Activated CD4-positive, alpha-beta T cell treated with anti-CD3 and anti-CD28 coated beads, Interleukin-2, amount 10 ng/mL, durations not matched to agents 7 days and 5 days (primary cell): ENCODE measurements at regions not wholly inside any gene's neighbourhood (a gene's known extent, or its start where the extent isn't known, plus 50 kb on each side); places are given as distances from the start of the nearest gene placed in this dataset.

Experiments
- CTCF ChIA-PET: fragments of 350-600 bp; sonication (Branson Sonifier 250); formaldehyde crosslinking; loops from one replicate; lab custom pipeline; 2021; ENCODE audit warnings: antibody characterized with exemption; lab: Charles Lee
- POLR2A ChIA-PET: fragments of 350-600 bp; sonication (Branson Sonifier 250); formaldehyde crosslinking; loops from one replicate; lab custom pipeline; 2021; ENCODE audit warnings: antibody characterized with exemption; lab: Charles Lee
- DNase-seq: peaks from one replicate; pipeline ENCODE4 v3.0.0-alpha.2; 2020
- H3K27ac Mint-ChIP-seq: one replicate; pipeline ENCODE4 v1.8.0; 2021; ENCODE audit warnings: mild to moderate bottlenecking, moderate library complexity, mixed read lengths
- H3K27me3 Mint-ChIP-seq: one replicate; pipeline ENCODE4 v1.8.0; 2021; ENCODE audit warnings: mixed read lengths
- H3K36me3 Mint-ChIP-seq: one replicate; pipeline ENCODE4 v1.8.0; 2021; ENCODE audit warnings: low read depth, mixed read lengths
- H3K4me1 Mint-ChIP-seq: one replicate; pipeline ENCODE4 v1.8.0; 2021; ENCODE audit warnings: mixed read lengths
- H3K4me3 Mint-ChIP-seq: one replicate; pipeline ENCODE4 v1.8.0; 2021; ENCODE audit warnings: mild to moderate bottlenecking, moderate library complexity, mixed read lengths
- H3K9me3 Mint-ChIP-seq: one replicate; pipeline ENCODE4 v1.8.0; 2021; ENCODE audit warnings: mixed read lengths

DNA sequence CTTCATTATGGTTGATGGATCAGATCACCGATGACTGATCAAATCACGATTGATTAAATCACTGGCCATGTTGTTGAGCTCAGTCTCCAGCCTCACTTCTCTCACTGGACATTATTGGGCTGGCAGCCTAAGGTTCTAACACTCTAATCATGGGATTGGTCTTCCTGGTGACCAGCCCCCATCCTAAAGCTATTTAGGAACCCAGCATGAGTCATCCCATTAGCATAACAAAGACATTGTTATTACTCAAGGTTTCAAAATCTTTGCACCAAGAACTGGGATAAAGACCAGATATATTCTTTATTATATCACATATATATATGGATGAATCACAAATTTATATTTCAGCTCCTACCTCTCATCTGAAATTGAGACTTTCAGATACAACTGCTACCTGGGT is 272.1 kb upstream of the IL12B start:
- peaks cover 8% of the 10 kb centered on the region for H3K4me1 Mint-ChIP-seq
- no peak overlapping the region for H3K27ac Mint-ChIP-seq
- H3K9me3 Mint-ChIP-seq: peaks cover 8% of the 10 kb centered on the region
- no peak for DNase-seq
- no peaks in the 10 kb centered on the region for H3K36me3 Mint-ChIP-seq
- POLR2A ChIA-PET: no interaction called here
- H3K27me3 Mint-ChIP-seq: peaks cover 4% of the 10 kb centered on the region
- CTCF ChIA-PET: no interaction called here
- no peak overlapping the region for H3K4me3 Mint-ChIP-seq

DNA sequence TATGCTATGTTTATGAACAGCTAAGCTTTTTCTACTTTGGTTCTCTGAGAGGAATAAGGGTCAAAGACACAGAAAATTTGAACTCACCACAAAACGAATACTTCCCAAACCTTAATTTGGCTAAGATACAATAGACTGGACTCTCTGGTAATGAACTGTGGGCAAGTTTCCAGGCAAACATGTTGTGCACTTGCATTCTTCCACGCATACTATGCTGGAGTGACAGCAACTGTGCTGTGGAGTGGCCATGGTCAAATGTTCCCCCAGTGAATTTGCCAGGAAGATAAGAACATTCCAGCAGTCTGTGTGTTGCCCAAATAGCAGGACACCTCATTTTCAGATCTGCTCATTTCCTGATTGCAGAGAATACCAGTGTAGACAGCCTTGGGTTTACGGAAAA is 275.3 kb upstream of the IL12B start:
- Mint-ChIP-seq H3K9me3 (peaks cover 4% of the 10 kb centered on the region), H3K4me3 (no peak overlapping the region), H3K27me3 (peaks cover 5% of the 10 kb centered on the region), H3K36me3 (no peaks in the 10 kb centered on the region), H3K4me1 (peaks cover 8% of the 10 kb centered on the region), H3K27ac (no peak overlapping the region)
- POLR2A ChIA-PET: no interaction called here
- no peak for DNase-seq
- CTCF ChIA-PET: no interaction called here

DNA sequence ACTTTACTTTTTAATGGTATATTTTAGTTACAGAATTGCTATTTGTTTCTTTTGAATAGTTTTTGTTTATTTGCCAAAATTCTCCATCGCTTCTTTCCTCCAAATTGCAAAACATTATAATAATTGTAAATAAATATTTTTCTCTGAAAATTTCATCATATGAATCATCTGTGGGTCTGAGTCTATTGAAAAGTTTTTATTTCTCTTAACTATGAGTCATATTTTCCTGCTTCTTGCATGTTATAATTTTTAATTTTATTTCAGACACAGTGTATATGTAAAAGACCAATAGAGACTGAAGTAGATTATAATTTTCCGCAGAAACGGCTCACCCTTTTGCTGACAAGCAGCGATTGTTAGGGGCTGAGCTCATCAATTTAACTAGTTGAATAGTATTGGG is 279.1 kb upstream of the IL12B start:
- Mint-ChIP-seq H3K9me3 (no peaks in the 10 kb centered on the region), H3K4me3 (no peak overlapping the region), H3K27ac (no peak overlapping the region), H3K36me3 (no peaks in the 10 kb centered on the region), H3K4me1 (no peaks in the 10 kb centered on the region), H3K27me3 (peaks cover 9% of the 10 kb centered on the region)
- ChIA-PET CTCF (no interaction called here), POLR2A (no interaction called here)
- DNase-seq: no peak

DNA sequence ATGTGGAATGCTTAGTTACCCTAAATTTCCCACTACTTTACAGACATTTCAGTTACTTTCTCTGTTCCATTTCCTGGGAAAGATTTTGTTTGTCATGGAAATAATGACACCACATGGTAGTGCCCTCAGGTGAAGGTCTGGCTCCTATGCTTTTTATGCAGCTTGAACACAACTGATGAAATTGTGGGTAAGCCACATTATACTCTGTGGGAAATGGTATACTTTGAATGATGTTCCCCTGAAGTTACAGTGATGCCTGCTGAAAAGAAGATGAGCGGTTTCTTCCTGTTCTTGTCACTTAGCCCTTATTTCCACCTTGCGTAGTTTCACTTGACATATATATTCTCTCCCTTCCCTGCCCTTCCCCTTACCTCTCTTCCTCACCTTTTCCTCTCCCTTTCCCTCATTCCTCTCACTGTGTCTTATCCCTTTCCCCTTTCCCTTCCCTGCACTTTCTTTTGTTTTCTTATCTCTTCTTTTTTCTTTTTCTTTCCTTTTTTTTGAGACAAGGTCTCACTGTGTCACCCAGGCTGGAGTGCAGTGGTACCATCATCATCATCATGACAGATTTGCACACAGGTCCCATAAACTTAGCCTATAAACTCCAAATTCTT is 280.8 kb upstream of the IL12B start:
- H3K4me3 Mint-ChIP-seq: no peak overlapping the region
- peaks cover 9% of the 10 kb centered on the region for H3K27me3 Mint-ChIP-seq
- CTCF ChIA-PET: no interaction called here
- DNase-seq: no peak
- POLR2A ChIA-PET: no interaction called here
- no peaks in the 10 kb centered on the region for H3K36me3 Mint-ChIP-seq
- no peaks in the 10 kb centered on the region for H3K4me1 Mint-ChIP-seq
- H3K9me3 Mint-ChIP-seq: no peaks in the 10 kb centered on the region
- no peak overlapping the region for H3K27ac Mint-ChIP-seq

DNA sequence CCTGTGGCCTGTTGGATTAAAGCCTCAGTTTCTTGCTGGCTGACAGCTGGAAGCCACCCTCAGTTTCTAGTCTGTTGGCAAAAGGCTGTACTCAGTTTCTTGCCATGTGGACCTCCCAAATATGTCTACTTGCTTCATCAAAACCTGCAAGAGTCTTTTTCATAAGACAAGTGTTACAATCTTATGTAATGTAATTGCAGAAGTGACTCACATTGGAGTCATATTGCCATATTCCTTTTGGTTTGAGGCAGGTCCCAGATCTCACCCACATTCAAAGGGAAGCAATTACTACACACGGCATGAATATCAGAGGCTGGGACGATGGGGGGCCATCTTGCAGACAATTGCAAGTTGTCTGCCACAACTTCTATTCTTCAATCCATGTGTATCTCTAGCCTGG is 286.7 kb upstream of the IL12B start:
- peaks cover 3% of the 10 kb centered on the region for H3K9me3 Mint-ChIP-seq
- no peaks in the 10 kb centered on the region for H3K36me3 Mint-ChIP-seq
- no peaks in the 10 kb centered on the region for H3K4me1 Mint-ChIP-seq
- DNase-seq: no peak
- CTCF ChIA-PET: no interaction called here
- no peaks in the 10 kb centered on the region for H3K27me3 Mint-ChIP-seq
- POLR2A ChIA-PET: no interaction called here
- H3K4me3 Mint-ChIP-seq: no peak overlapping the region
- H3K27ac Mint-ChIP-seq: no peak overlapping the region

DNA sequence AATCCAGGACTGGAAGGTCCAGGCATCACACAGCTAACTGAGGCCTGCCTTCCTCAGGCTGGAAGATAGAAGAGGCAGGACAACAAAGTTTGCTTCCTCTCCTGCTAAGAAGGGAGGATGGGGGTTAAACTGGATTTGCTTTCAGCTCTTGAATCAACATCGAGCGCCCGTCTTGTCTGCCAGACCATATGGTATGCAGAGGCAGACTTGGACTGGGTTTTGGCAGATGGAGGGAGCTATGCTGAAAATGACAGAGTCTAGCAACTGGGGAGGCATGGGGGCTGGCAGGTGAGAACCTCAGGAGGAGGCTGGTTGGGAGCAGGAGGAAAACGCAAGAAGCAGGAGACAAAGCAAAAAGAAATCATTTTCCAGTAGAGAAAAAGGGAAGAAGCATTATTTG is 289.5 kb upstream of the IL12B start:
- Mint-ChIP-seq H3K4me1 (no peaks in the 10 kb centered on the region), H3K36me3 (no peaks in the 10 kb centered on the region), H3K4me3 (no peak overlapping the region), H3K27me3 (peaks cover 5% of the 10 kb centered on the region), H3K27ac (no peak overlapping the region), H3K9me3 (peaks cover 12% of the 10 kb centered on the region)
- ChIA-PET CTCF (no interaction called here), POLR2A (no interaction called here)
- no peak for DNase-seq

DNA sequence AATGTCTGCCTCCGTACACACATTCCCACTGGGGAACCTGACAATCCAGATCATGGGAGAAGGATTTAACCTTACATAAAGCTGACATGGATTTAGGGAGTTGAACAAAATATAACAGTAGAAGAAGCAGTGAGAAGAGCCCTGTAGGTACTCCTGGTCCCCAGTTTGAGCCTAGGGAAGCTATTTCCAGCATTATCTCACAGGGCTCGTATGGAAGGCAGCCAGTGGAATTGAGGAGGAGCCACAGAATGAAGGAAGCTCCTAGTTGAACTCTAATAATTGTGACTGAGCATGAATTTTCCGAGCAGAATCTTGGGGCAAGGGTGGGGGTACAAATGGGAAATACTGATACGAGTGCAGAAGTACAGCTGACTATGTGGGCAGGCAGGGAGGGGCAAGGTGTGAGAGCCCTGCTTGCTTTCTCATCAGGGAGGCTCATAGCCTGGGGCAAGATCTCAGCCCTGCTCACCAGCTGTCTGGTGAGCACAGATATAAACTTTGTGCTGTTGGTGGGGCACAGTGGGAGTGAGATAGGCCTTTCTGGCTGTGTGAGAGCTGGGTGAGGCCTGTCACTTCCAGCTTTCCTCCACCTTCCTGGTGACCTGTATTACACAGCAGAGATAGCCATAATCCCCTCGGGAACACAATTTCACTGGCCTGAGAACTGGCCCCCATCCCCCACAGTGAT is 290.7 kb upstream of the IL12B start:
- Mint-ChIP-seq H3K36me3 (no peaks in the 10 kb centered on the region), H3K9me3 (peaks cover 12% of the 10 kb centered on the region), H3K4me3 (no peak overlapping the region), H3K27ac (no peak overlapping the region), H3K27me3 (peaks cover 5% of the 10 kb centered on the region), H3K4me1 (no peaks in the 10 kb centered on the region)
- POLR2A ChIA-PET: no interaction called here
- CTCF ChIA-PET: no interaction called here
- no peak for DNase-seq

DNA sequence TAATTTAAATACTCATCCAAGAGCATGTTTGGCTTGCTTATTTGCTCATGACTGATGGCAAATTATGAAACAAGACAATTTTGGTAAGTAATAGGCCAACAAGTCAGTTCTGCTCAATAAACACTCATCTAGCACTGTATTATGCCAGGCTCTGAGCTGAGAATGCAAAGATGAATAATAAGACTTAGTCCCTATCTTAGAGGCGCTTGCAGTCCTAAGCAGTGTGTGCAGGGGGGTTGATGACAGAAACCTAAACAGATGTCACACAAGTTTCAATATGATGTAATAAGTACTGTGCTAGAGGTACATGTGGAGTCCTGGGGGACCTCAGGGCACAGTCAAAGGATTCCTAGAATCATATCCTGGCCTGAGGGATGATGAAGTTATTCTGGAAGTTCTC is 287.6 kb upstream of the ADRA1B start:
- H3K9me3 Mint-ChIP-seq: no peaks in the 10 kb centered on the region
- DNase-seq: no peak
- no peak overlapping the region for H3K27ac Mint-ChIP-seq
- no peak overlapping the region for H3K4me3 Mint-ChIP-seq
- CTCF ChIA-PET: no interaction called here
- POLR2A ChIA-PET: no interaction called here
- H3K4me1 Mint-ChIP-seq: no peaks in the 10 kb centered on the region
- H3K27me3 Mint-ChIP-seq: peaks cover 4% of the 10 kb centered on the region
- no peaks in the 10 kb centered on the region for H3K36me3 Mint-ChIP-seq

DNA sequence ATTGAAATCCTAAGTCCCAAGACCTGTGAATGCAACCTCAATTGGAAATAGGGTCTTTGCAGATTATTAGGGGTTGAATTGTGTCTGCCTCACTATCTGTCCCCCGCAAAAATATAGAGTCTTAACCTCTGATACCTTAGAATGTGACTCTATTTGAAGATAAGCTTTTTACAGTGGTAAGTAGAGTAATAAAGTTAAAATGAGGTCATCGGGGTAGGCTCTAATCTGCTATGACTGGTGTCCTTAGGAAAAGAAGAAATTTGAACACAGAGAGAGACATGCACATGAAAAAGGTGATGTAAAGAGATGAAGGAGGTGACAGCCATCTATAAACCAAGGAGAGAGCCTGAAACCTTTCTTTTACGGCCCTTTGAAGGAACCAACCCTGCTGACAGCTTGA is 287.1 kb upstream of the ADRA1B start:
- CTCF ChIA-PET: no interaction called here
- POLR2A ChIA-PET: no interaction called here
- peaks cover 4% of the 10 kb centered on the region for H3K27me3 Mint-ChIP-seq

DNA sequence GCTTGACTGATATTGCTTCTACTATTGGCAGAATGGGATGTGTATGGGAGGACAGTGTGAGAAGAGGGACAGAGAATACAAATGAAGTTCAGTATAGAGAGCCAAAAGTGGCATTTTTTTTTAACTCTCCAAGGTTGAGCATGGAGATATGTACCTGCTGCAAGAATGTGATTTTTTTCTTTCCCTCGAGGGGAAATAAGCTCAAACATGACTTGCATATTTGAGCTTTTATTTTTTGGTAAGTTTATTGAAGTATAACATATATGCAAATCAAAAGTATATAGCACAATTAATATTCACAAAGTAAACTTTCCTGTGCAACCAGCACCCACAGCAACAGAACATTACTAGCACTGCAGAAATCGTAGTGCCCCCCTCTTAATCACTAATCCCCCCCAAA is 285.7 kb upstream of the ADRA1B start:
- POLR2A ChIA-PET: no interaction called here
- CTCF ChIA-PET: no interaction called here
- Mint-ChIP-seq H3K4me3 (no peak overlapping the region), H3K4me1 (no peaks in the 10 kb centered on the region), H3K9me3 (no peaks in the 10 kb centered on the region), H3K27me3 (peaks cover 9% of the 10 kb centered on the region), H3K36me3 (no peaks in the 10 kb centered on the region), H3K27ac (no peak overlapping the region)
- no peak for DNase-seq

More for the DNA sequence above, 287.1 kb upstream of the ADRA1B start:
- Mint-ChIP-seq H3K27ac (no peak overlapping the region), H3K4me1 (no peaks in the 10 kb centered on the region), H3K36me3 (no peaks in the 10 kb centered on the region), H3K9me3 (no peaks in the 10 kb centered on the region), H3K4me3 (no peak overlapping the region)
- DNase-seq: no peak

DNA sequence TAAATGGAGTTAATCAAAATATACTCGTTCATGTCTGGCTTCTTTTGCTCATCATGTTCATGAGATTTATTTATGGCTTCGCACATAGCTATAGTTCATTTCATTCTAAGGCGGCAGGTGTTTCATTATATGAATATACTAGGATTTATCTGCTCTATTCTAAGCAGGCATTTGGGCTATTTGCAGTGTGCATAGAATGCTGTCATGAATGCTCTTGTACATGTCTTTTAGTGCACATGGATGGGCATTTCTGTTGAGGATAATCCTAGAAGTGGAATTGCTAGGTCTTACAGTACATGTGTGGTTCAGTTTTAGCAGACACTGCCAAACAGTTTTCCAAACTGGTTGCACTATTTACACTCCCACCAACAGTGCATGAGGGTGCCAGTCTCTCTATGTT is 285.3 kb upstream of the ADRA1B start:
- H3K4me3 Mint-ChIP-seq: no peak overlapping the region
- H3K4me1 Mint-ChIP-seq: no peaks in the 10 kb centered on the region
- no peaks in the 10 kb centered on the region for H3K9me3 Mint-ChIP-seq
- no peak for DNase-seq
- no peak overlapping the region for H3K27ac Mint-ChIP-seq
- CTCF ChIA-PET: no interaction called here
- no peaks in the 10 kb centered on the region for H3K36me3 Mint-ChIP-seq
- POLR2A ChIA-PET: no interaction called here
- peaks cover 9% of the 10 kb centered on the region for H3K27me3 Mint-ChIP-seq

DNA sequence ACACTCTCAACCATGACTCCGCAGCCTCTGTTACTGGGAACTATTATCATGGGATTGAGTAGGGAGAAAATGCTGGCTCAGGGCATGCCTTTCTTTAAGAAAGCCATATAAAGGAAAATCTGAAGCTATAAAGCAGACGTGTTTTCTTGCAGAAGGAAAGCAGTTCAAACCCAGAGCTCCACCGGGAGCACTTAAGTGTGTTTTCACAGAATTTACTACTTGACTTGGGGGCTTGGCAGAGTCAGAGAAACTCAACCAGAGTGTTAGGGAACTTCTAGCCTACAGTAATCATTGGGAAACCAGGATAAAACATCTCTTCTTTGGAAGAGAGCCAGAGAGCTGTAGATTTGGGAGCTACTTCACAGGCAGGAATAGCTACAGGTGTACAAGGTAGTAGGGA is 283.4 kb upstream of the ADRA1B start:
- no peaks in the 10 kb centered on the region for H3K4me1 Mint-ChIP-seq
- peaks cover 17% of the 10 kb centered on the region for H3K27me3 Mint-ChIP-seq
- H3K27ac Mint-ChIP-seq: no peak overlapping the region
- POLR2A ChIA-PET: interaction anchor here (0.7 kb wide), 1 partner anchor 191 kb away, joined by 3 read pairs; no protein-coding TSS in a partner anchor
- no peak overlapping the region for H3K4me3 Mint-ChIP-seq
- DNase-seq: no peak
- no peaks in the 10 kb centered on the region for H3K36me3 Mint-ChIP-seq
- CTCF ChIA-PET: no interaction called here
- H3K9me3 Mint-ChIP-seq: no peaks in the 10 kb centered on the region

DNA sequence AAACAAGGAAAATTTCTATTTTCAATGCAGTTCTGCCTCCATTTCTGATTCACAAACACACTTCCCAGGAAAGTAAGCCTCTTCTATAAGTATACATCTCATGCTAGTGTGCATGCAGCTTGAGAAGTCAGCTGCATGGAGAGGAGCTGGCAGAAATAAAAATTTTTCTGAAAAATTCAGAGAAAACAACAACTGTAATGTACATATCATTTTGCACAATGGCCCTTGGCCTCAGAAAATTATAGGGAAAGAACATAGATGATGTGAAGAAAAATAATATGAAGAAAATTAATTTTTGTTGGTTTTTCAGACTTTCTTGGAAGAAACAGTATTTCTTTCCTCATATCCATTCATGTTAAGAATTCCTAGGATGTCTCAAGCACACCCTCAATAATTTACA is 277.8 kb upstream of the ADRA1B start:
- no peak overlapping the region for H3K4me3 Mint-ChIP-seq
- H3K27ac Mint-ChIP-seq: no peak overlapping the region
- H3K27me3 Mint-ChIP-seq: peaks cover 21% of the 10 kb centered on the region
- ChIA-PET POLR2A (no interaction called here), CTCF (no interaction called here)
- no peaks in the 10 kb centered on the region for H3K36me3 Mint-ChIP-seq
- no peak for DNase-seq
- H3K4me1 Mint-ChIP-seq: no peaks in the 10 kb centered on the region
- H3K9me3 Mint-ChIP-seq: no peaks in the 10 kb centered on the region
